T-helper 17 cell (primary cell): ENCODE measurements at regions not wholly inside any gene's neighbourhood (a gene's known extent, or its start where the extent isn't known, plus 50 kb on each side); places are given as distances from the start of the nearest gene placed in this dataset.
"Not testable (repeated sequence)": the region's sequence is repeated elsewhere in the genome, so short reads cannot be mapped to it uniquely, and the experiment has no call there.

ENCODE experiments used
- ATAC-seq: fragments of 150-1000 bp; cut with Tn5 transposase; 2 replicates; pipeline ENCODE4 v1.10.0; 2021; ENCODE audit warnings: mild to moderate bottlenecking, moderate library complexity
- DNase-seq, 3 donors: peaks; one replicate each; pipeline versions ENCODE4 v3.0.0 to v3.0.0-alpha.2; 2020 to 2021
- H3K9me3 ChIP-seq: one replicate; pipeline ENCODE4 v1.7.0; 2013; ENCODE audit warnings: low read length, mild to moderate bottlenecking; ENCODE audit not compliant: control insufficient read depth, poor library complexity, severe bottlenecking
- H3K27ac Mint-ChIP-seq: one replicate; pipeline ENCODE4 v1.8.0; 2022; ENCODE audit warnings: mild to moderate bottlenecking, moderate library complexity, mixed read lengths
- H3K27me3 Mint-ChIP-seq: one replicate; pipeline ENCODE4 v1.8.0; 2022; ENCODE audit warnings: mixed read lengths
- H3K36me3 Mint-ChIP-seq: one replicate; pipeline ENCODE4 v1.8.0; 2022; ENCODE audit warnings: low read depth, mixed read lengths
- H3K4me1 Mint-ChIP-seq: one replicate; pipeline ENCODE4 v1.8.0; 2022; ENCODE audit warnings: mild to moderate bottlenecking, mixed read lengths
- H3K4me3 Mint-ChIP-seq: one replicate; pipeline ENCODE4 v1.8.0; 2022; ENCODE audit warnings: mild to moderate bottlenecking, moderate library complexity, mixed read lengths

DNA sequence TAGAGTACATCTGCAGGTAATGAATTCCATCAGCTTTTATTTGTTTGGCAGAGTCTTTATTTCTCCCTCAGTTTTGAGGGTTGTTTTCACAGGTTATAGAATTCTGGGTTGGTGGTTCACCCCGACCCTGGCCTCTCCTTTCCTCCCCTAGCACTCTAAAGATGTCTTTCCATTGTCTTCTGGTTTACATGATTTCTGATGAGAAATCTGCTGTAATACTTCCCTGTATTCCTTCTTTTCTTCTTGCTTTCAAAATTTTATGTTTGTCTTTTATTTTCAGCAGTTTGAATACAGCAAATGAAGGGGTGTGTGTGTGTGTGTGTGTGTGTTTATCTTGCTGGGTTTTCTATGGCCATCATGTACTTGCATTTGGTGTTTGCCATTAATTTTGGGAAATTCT, 312.0 kb upstream of the RPS23 start:
- no peak for ATAC-seq
- H3K27ac Mint-ChIP-seq = no peak overlapping the region

DNA sequence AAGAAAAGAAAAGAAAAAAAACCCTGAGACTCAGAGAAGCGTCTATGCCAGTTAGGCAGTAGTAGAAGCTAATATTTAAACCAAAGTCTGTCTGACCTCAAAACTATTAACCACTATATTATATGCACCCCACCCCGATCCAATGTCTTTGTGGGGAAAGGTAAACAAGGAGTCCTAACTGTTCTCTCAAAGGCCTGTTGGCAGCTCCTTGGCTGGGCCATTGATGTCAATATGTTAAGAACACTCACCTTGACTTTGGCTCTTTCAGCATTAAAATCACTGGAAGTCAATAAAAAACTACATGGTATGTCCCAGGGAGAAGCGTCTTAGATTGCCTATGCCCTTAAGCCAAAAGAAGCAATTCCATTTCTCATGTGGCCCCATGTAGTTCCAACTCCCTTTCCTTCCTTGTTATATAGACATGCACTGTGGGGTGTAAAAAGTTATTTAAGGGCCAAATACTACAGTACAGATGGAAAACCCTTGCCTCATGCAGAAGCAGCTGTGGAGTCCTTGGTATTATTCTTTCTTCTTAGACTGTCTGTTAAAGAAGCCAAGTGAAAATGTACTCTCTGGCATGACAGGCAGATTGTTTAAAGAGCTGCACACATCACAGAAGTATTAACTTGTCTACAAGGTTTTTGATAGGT, 308.6 kb upstream of the RPS23 start:
- H3K4me1 Mint-ChIP-seq = no peaks in the 10 kb centered on the region
- H3K36me3 Mint-ChIP-seq = peaks cover 2% of the 10 kb centered on the region
- H3K4me3 Mint-ChIP-seq = no peak overlapping the region
- peaks cover 4% of the 10 kb centered on the region for H3K27me3 Mint-ChIP-seq
- no peak for DNase-seq
- no peaks in the 10 kb centered on the region for H3K9me3 ChIP-seq
- ATAC-seq = no peak
- H3K27ac Mint-ChIP-seq = no peak overlapping the region

More for the DNA sequence above, 312.0 kb upstream of the RPS23 start:
- Mint-ChIP-seq H3K27me3 (peaks cover 11% of the 10 kb centered on the region), H3K4me3 (no peak overlapping the region), H3K36me3 (peaks cover 2% of the 10 kb centered on the region), H3K4me1 (no peaks in the 10 kb centered on the region)
- no peaks in the 10 kb centered on the region for H3K9me3 ChIP-seq
- DNase-seq = no peak

DNA sequence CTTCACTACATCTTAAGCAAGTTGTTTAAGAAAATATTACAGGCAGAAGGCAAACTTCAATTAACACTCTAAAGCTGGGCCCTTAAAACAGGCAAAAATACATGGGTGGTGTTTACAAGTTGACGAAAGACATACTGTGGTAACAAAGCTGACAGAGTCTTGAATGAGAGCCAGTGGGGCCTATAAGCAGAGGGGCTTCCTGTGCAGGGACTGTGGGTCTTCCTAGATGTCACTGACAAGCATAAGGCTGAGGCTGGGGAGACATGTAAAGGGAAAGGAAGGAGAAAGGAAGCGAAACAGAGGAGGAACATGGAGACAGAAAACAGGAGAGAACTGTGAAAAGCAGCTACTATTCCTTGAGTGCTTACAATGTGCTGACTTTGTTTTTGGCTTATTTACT, 308.0 kb upstream of the RPS23 start:
- Mint-ChIP-seq H3K27me3 (no peaks in the 10 kb centered on the region), H3K36me3 (peaks cover 2% of the 10 kb centered on the region), H3K27ac (no peak overlapping the region), H3K4me1 (no peaks in the 10 kb centered on the region), H3K4me3 (no peak overlapping the region)
- no peaks in the 10 kb centered on the region for H3K9me3 ChIP-seq
- DNase-seq = no peak
- ATAC-seq = no peak

DNA sequence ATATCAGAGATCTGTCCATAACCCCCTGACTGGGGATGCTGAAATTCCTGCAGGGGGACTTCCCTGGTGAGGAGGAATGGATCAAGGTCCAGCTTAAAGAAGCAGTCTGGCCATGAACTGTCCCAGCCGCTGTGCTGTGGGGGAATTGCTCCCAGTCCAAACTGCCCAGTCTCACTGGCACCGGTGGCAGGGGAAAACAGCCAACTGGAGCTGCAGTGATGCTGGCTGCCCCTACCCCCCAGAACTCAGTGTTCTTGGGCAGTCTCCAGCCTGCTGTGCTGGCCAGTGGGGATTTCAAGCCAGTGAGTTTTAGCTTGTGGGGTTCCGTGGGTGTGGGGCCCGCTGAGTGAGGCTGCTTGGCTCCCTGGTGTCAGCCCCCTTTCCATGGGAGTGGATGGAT, 306.5 kb upstream of the RPS23 start:
- Mint-ChIP-seq H3K27me3 (no peaks in the 10 kb centered on the region), H3K4me3 (no peak overlapping the region), H3K27ac (no peak overlapping the region), H3K4me1 (no peaks in the 10 kb centered on the region), H3K36me3 (peaks cover 2% of the 10 kb centered on the region)
- DNase-seq (no peak), ATAC-seq (no peak)
- no peaks in the 10 kb centered on the region for H3K9me3 ChIP-seq

DNA sequence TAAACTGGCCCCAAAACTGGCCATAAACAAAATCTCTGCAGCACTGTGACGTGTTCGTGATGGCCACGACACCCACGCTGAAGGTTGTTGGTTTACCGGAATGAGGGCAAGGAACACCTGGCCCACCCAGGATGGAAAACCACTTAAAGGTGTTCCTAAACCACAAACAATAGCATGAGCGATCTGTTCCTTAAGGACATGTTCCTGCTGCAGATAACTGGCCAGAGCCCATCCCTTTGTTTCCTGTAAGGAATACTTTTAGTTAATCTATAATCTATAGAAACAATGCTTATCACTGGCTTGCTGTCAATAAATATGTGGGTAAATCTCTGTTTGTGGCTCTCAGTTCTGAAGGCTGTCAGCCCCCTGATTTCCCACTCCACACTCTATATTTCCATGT, 305.2 kb upstream of the RPS23 start:
- H3K4me1 Mint-ChIP-seq, H3K27ac Mint-ChIP-seq: not testable (repeated sequence)

DNA sequence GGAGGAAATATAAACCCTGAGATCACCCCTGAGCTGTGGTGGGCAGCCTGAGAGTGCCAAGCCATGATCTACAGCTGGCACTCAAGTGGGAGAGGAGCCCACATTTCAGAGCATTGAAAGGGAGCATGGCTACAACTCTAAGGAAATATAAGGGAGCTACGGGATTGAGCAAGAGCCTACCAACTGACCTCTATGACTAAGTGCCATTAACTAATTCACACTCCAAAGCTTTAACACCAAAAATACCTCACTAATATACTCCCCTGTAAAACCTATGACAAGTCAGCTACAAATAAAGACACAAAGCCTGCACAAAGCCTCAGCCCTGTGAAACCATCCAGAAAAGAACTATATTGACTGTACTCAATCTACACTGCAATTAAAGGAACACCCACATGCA, 286.8 kb upstream of the RPS23 start:
- H3K4me3 Mint-ChIP-seq = no peak overlapping the region
- no peak for DNase-seq
- peaks cover 3% of the 10 kb centered on the region for H3K36me3 Mint-ChIP-seq
- H3K27ac Mint-ChIP-seq = no peak overlapping the region
- ATAC-seq = no peak
- peaks cover 6% of the 10 kb centered on the region for H3K27me3 Mint-ChIP-seq
- H3K9me3 ChIP-seq = no peaks in the 10 kb centered on the region
- no peaks in the 10 kb centered on the region for H3K4me1 Mint-ChIP-seq

More for the DNA sequence above, 305.2 kb upstream of the RPS23 start:
- not testable (repeated sequence) for H3K36me3 Mint-ChIP-seq, H3K9me3 ChIP-seq, H3K4me3 Mint-ChIP-seq, H3K27me3 Mint-ChIP-seq, ATAC-seq, DNase-seq

DNA sequence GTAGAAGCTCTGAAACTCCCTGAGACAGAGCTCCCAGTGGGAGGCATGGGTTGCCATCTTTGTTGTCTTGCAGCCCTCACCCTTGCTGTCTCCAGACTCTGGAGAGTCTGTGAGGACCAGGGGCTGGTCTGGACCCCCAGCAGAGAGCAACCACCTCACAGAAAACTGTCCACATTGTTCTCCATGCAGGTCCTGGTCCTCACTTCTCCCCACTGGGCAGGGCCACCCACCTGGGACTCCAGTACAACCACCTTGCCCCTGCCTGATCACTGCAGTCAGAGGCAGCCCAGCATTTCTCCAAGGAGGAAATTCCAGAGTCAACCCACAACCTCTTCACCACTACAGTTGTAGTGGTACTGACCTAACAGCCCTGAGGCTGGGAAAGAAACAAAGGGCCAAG, 285.6 kb upstream of the RPS23 start:
- Mint-ChIP-seq H3K36me3 (peaks cover 3% of the 10 kb centered on the region), H3K27me3 (peaks cover 6% of the 10 kb centered on the region), H3K27ac (no peak overlapping the region), H3K4me1 (no peaks in the 10 kb centered on the region), H3K4me3 (no peak overlapping the region)
- H3K9me3 ChIP-seq = no peaks in the 10 kb centered on the region
- no peak for ATAC-seq
- no peak for DNase-seq

DNA sequence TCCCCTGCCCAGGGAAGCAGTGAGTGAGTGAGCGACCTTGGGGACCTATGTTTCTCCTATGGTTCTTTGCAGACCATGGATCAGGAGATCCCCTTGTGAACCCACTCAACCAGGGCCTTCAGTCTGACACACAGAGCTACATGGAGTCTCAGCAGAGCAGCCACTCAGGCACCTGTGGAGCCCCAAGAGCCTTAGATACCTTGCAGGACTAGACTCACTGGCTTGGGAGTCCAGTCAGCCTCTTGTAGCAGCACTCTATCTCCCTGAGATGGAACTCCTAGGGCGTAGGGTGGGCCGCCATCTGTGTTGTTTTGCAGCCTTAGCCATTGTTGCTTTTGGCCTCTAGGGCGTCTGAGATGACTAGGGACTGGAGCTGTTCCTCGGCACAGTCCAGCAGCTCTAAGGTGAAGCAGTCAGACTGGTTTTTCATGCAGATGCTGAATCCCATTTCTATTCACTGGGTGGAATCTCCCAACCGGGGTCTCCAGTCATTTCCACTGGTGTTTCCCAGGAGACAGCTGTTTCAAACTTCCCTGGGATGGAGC, 284.6 kb upstream of the RPS23 start:
- Mint-ChIP-seq H3K4me3 (no peak overlapping the region), H3K27ac (no peak overlapping the region), H3K4me1 (no peaks in the 10 kb centered on the region), H3K27me3 (peaks cover 6% of the 10 kb centered on the region), H3K36me3 (peaks cover 6% of the 10 kb centered on the region)
- no peak for DNase-seq
- ATAC-seq = no peak
- H3K9me3 ChIP-seq = no peaks in the 10 kb centered on the region

DNA sequence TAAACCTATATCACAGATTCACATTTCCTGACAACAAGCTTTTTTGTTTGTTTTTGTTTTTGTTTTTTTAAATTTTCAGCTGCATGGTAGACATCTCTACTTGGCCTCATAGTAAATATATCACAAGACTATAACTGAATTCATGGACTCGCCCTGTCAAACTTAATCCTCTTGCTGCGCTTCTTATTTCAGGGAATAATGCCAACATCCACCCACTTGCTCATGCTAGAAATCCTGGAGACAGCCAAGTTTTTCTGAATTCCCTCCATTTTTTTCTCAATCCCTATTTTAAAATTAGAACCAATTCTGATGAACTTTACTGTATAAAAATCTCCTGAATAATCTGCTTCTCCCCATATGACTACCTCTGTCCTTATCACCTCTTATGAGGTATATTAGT, 283.6 kb upstream of the RPS23 start:
- Mint-ChIP-seq H3K36me3 (peaks cover 6% of the 10 kb centered on the region), H3K27ac (no peak overlapping the region)

DNA sequence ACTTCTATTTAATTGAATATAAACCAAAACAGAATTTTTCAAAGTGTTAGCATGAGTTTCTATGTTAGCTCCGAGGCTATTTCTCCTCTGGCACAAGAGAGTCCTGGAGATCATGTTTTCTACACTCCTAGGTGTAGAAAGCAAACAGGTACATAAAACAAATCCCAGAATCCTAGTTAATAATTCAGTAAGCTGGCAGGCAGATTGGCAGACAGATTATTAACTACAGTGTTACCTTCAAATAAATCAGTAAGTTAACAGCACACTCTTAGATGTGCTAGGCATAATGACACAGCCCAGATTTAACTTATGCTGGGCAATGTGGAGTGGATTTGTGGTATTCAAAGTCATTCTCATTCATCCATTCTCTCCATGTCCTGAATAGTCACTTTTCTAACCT, 282.8 kb upstream of the RPS23 start:
- H3K36me3 Mint-ChIP-seq = peaks cover 6% of the 10 kb centered on the region
- DNase-seq (no peak), ATAC-seq (no peak)
- peaks cover 6% of the 10 kb centered on the region for H3K27me3 Mint-ChIP-seq
- H3K27ac Mint-ChIP-seq = no peak overlapping the region
- no peak overlapping the region for H3K4me3 Mint-ChIP-seq
- no peaks in the 10 kb centered on the region for H3K4me1 Mint-ChIP-seq
- no peaks in the 10 kb centered on the region for H3K9me3 ChIP-seq

More for the DNA sequence above, 283.6 kb upstream of the RPS23 start:
- no peaks in the 10 kb centered on the region for H3K9me3 ChIP-seq
- ATAC-seq = no peak
- peaks cover 6% of the 10 kb centered on the region for H3K27me3 Mint-ChIP-seq
- no peak overlapping the region for H3K4me3 Mint-ChIP-seq
- DNase-seq = no peak
- no peaks in the 10 kb centered on the region for H3K4me1 Mint-ChIP-seq

DNA sequence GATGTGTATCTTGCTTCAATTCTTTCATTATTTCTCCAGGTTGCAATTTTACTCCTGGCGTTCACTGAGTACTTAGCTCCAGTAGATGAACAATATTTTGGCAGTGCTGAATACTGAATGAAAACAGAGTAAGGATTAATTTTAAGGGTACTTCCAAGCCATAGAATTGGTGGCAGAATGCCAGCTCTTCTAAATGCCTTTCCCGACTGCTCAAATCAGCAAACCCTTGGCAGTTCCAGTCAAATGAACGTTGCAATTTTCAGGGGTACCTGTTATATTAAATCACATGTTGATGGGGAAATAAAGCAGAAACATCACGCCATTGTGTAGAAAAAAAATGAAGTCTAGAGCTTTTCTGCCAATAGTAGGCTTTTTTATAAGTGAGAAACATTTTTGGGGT, 282.4 kb upstream of the RPS23 start:
- Mint-ChIP-seq H3K4me3 (no peak overlapping the region), H3K27me3 (peaks cover 6% of the 10 kb centered on the region), H3K4me1 (no peaks in the 10 kb centered on the region), H3K36me3 (peaks cover 6% of the 10 kb centered on the region), H3K27ac (no peak overlapping the region)
- no peaks in the 10 kb centered on the region for H3K9me3 ChIP-seq
- DNase-seq (no peak), ATAC-seq (no peak)

DNA sequence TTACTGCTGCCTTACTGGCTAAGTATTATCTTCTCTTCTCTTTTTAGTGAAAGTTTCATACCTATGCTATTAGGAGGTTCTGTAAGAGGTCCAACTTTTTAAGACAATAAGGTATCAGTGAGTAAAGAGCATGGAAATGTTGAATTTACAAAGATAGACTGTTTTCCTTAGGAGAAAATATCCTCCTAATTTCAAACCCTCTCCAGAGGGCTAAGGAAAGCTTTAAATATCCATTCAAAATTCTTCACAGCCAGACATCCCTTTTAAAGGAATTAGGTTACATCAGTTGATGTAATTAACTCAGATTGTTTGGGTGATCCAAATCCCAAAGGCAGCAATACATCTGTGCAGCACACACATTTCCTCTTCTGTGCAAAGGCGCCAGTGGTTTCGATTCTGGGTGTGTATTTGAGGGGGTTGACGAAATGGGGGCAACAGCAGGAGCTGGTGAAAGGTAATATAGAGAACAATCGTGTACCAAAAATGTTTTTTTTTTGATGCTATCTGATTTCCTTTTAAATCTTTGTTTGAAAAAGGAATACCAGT, 273.8 kb upstream of the RPS23 start:
- no peak overlapping the region for H3K4me3 Mint-ChIP-seq
- no peaks in the 10 kb centered on the region for H3K36me3 Mint-ChIP-seq
- H3K27me3 Mint-ChIP-seq = no peaks in the 10 kb centered on the region
- H3K4me1 Mint-ChIP-seq = no peaks in the 10 kb centered on the region
- no peak for ATAC-seq
- DNase-seq = no peak
- H3K9me3 ChIP-seq = no peaks in the 10 kb centered on the region
- H3K27ac Mint-ChIP-seq = no peak overlapping the region

DNA sequence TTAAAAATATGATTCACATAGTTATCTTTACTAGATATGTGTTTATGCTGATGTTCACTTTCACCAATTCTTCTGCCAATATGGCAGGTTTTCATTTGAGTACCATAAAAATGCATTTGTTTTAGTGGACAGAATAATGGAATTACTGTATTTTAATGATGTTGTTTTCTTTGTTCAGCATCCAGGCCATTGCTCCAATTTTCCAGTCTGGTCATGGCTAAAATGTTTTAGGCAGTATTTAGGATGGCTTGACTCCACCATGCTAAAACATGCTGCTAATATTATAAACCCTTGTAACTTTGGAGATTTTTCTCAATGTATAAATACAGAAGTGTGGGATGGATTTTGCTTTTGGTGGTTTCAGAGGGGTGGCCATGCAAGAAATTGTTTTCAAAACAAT, 273.0 kb upstream of the RPS23 start:
- no peak for ATAC-seq
- no peaks in the 10 kb centered on the region for H3K9me3 ChIP-seq
- Mint-ChIP-seq H3K4me3 (no peak overlapping the region), H3K4me1 (no peaks in the 10 kb centered on the region), H3K27me3 (no peaks in the 10 kb centered on the region), H3K27ac (no peak overlapping the region), H3K36me3 (no peaks in the 10 kb centered on the region)
- no peak for DNase-seq

DNA sequence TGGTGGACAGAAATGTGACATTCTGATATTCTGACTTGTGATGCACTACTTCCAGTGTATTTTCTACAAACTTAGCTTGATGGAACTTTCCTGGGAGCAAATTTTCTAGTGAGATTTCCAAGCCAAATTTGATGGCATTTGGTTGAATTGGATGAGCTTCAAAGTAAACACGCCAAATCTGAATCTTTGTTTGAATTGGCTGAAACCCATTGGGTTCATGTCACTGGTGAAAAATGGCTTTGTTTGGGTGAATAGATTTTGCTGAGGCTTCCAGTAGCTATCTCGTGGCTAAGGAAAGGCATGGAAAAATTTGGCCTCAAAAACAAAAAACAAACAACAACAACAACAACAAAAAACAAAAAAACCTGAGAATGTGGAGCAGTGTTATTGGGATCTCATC, 271.1 kb upstream of the RPS23 start:
- Mint-ChIP-seq H3K27me3 (no peaks in the 10 kb centered on the region), H3K27ac (no peak overlapping the region), H3K4me3 (no peak overlapping the region), H3K36me3 (no peaks in the 10 kb centered on the region), H3K4me1 (no peaks in the 10 kb centered on the region)
- H3K9me3 ChIP-seq = no peaks in the 10 kb centered on the region
- ATAC-seq (no peak), DNase-seq (no peak)
